GM23338 (cell line): ENCODE measurements at regions not wholly inside any gene's neighbourhood (a gene's known extent, or its start where the extent isn't known, plus 50 kb on each side); places are given as distances from the start of the nearest gene placed in this dataset. TPM values are rescaled to one million over a fixed set of nuclear protein-coding genes. Genes with fewer than 3 reads are reported as not detected.
A peak's percentile ranks its signal among the peaks of the same experiment; 100 is the strongest.

Experiments
- ATAC-seq: fragments of 200-7000 bp; cut with Tn5 transposase; 3 replicates; pipeline ENCODE4 v1.9.1; 2020
- DNase-seq: peaks from one replicate; pipeline ENCODE4 v3.0.0-alpha.2; 2015; ENCODE audit warnings: low spot score
- H2AFZ ChIP-seq: fragments of 200-600 bp; sonication (generic); 2 replicates; pipeline ENCODE4 v1.8.0; 2016; ENCODE audit warnings: antibody characterized with exemption, mild to moderate bottlenecking, moderate library complexity
- H3F3A ChIP-seq: fragments of 200-600 bp; sonication (generic); replicated peaks from 2 replicates; pipeline ENCODE4 v1.8.0; 2017; ENCODE audit warnings: antibody characterized with exemption, mixed run types, low read depth
- H3K27ac ChIP-seq: fragments of 200-600 bp; sonication (generic); 2 replicates; pipeline ENCODE4 v1.6.1; 2016; ENCODE audit warnings: low read depth
- H3K27me3 ChIP-seq: fragments of 200-600 bp; sonication (generic); 2 replicates; pipeline ENCODE4 v1.8.0; 2016; ENCODE audit warnings: mild to moderate bottlenecking, mixed run types, moderate library complexity; ENCODE audit not compliant: insufficient read depth
- H3K36me3 ChIP-seq: fragments of 200-600 bp; sonication (generic); 2 replicates; pipeline ENCODE4 v1.8.0; 2016; ENCODE audit warnings: mild to moderate bottlenecking; ENCODE audit not compliant: insufficient read depth
- H3K4me1 ChIP-seq: fragments of 200-600 bp; sonication (generic); 2 replicates; pipeline ENCODE4 v1.8.0; 2016; ENCODE audit warnings: mild to moderate bottlenecking, moderate library complexity; ENCODE audit not compliant: insufficient read depth
- H3K4me2 ChIP-seq: fragments of 200-600 bp; sonication (generic); 2 replicates; pipeline ENCODE4 v1.7.1; 2017; ENCODE audit warnings: mixed run types
- H3K4me3 ChIP-seq: fragments of 200-600 bp; sonication (generic); 2 replicates; pipeline ENCODE4 v1.6.1; 2016; ENCODE audit warnings: mixed run types
- H3K79me2 ChIP-seq: fragments of 200-600 bp; sonication (generic); replicated peaks from 2 replicates; pipeline ENCODE4 v1.8.0; 2017; ENCODE audit warnings: mild to moderate bottlenecking; ENCODE audit not compliant: insufficient read depth
- H3K9me2 ChIP-seq: fragments of 200-600 bp; sonication (generic); 2 replicates; pipeline ENCODE4 v1.8.0; 2017; ENCODE audit not compliant: insufficient read depth
- H4K20me1 ChIP-seq: fragments of 200-600 bp; sonication (generic); replicated peaks from 2 replicates; pipeline ENCODE4 v1.8.0; 2017; ENCODE audit warnings: mild to moderate bottlenecking; ENCODE audit not compliant: insufficient read depth
- H3K27ac Mint-ChIP-seq: 2 replicates; pipeline ENCODE4 v1.8.0; 2020; ENCODE audit warnings: inconsistent platforms, mild to moderate bottlenecking, moderate library complexity, mixed read lengths
- H3K27me3 Mint-ChIP-seq: 3 replicates; pipeline ENCODE4 v1.8.0; 2022; ENCODE audit warnings: low read depth, mild to moderate bottlenecking, moderate library complexity, mixed read lengths, inconsistent platforms; ENCODE audit not compliant: insufficient read depth, poor library complexity
- H3K36me3 Mint-ChIP-seq: 3 replicates; pipeline ENCODE4 v1.8.0; 2021; ENCODE audit warnings: low read depth, mild to moderate bottlenecking, inconsistent platforms, moderate library complexity, mixed read lengths
- H3K4me1 Mint-ChIP-seq: 3 replicates; pipeline ENCODE4 v1.8.0; 2020; ENCODE audit warnings: mild to moderate bottlenecking, inconsistent platforms, mixed read lengths
- H3K4me3 Mint-ChIP-seq: 3 replicates; pipeline ENCODE4 v1.8.0; 2021; ENCODE audit warnings: moderate library complexity, mild to moderate bottlenecking, inconsistent platforms, mixed read lengths
- H3K9me3 Mint-ChIP-seq: 3 replicates; pipeline ENCODE4 v1.8.0; 2020; ENCODE audit warnings: moderate library complexity, mild to moderate bottlenecking, inconsistent platforms, mixed read lengths
- EZH2 ChIP-seq: fragments of 200-600 bp; sonication (generic); IDR thresholded peaks from one replicate; pipeline ENCODE4 v1.8.0; 2017; ENCODE audit warnings: antibody characterized with exemption, mild to moderate bottlenecking, low read depth; ENCODE audit not compliant: unreplicated experiment
- EZH2phosphoT487 ChIP-seq: fragments of 200-600 bp; sonication (generic); IDR thresholded peaks from one replicate; pipeline ENCODE4 v1.8.1; 2018; ENCODE audit warnings: antibody characterized with exemption; ENCODE audit not compliant: unreplicated experiment
- NANOG ChIP-seq: IDR thresholded peaks from 2 replicates; pipeline ENCODE4 v1.6.1; 2016; ENCODE audit warnings: antibody characterized with exemption, borderline replicate concordance
- STAT1 ChIP-seq: IDR thresholded peaks from one replicate; pipeline ENCODE4 v1.6.1; 2016; ENCODE audit warnings: antibody characterized with exemption; ENCODE audit not compliant: unreplicated experiment
- small RNA-seq: library from RNA; depleted of rRNA; stranded (forward); fragments of <200 nt; gene quantifications from one replicate; pipeline ENCODE3, GENCODE V24; 2014; ENCODE audit warnings: low replicate concordance
- TF ChIP-seq, protein P1 (sequence below): IDR thresholded peaks from 2 replicates; pipeline ENCODE4 v1.6.1; 2016; ENCODE audit warnings: antibody characterized with exemption

DNA sequence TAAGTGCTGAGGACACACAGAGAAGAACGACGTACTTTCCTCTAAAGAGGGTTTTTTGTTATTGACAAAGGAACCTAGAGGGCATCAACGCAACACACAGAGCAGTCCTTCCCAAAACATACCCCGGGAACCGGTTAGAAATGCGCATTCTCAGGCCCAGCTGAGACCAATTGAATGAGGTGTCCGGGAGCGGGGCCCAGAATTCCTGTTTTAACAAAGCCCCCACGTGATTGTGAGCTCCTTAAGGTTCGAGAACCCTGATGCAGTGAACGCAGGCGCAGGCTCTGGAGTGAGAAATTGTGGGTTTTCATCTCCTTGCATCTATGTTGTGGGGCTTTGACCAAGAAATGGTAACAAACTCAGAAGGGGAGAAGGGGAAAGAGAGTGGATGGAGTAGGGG is 51.0 kb upstream of the TBX3 start (continued):
- TF ChIP-seq EZH2phosphoT487 (no peak), NANOG (no peak), STAT1 (no peak)

DNA sequence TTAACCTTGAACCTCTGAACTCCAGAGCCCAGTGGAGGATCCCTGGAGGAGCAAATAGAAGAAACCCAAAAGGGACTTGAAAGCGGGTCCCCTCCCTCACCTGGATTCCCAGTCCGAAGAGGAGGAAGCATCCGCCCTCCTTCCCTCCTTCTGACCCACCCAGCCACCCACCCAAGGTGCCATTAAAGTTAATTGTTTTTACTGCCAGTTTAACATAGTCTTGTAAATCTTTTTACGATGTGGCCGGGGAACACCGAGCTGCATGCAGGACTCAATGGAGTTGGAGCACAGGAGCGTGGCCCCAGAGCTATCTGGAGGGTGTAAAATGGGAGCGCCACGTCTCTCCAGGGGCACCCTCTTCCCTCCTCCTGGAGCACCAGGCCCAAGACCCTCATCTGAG is 49.9 kb upstream of the TBX3 start:
- no peaks in the 10 kb centered on the region for H3K9me2 ChIP-seq
- no peak for TF ChIP-seq EZH2phosphoT487
- TF ChIP-seq, protein P1, sequence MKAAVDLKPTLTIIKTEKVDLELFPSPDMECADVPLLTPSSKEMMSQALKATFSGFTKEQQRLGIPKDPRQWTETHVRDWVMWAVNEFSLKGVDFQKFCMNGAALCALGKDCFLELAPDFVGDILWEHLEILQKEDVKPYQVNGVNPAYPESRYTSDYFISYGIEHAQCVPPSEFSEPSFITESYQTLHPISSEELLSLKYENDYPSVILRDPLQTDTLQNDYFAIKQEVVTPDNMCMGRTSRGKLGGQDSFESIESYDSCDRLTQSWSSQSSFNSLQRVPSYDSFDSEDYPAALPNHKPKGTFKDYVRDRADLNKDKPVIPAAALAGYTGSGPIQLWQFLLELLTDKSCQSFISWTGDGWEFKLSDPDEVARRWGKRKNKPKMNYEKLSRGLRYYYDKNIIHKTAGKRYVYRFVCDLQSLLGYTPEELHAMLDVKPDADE = no peak
- TF ChIP-seq EZH2 = no peak
- H3K4me3 Mint-ChIP-seq = no peak overlapping the region

More for the DNA sequence above, 49.9 kb upstream of the TBX3 start:
- Histone ChIP-seq H3F3A (no peaks in the 10 kb centered on the region), H3K4me3 (no peak overlapping the region), H4K20me1 (no peaks in the 10 kb centered on the region), H3K27me3 (peaks cover 48% of the 10 kb centered on the region), H3K4me2 (no peak overlapping the region), H2AFZ (peak overlapping the region; percentile 59; the same call in 1 of the 2 replicates), H3K36me3 (no peaks in the 10 kb centered on the region), H3K79me2 (no peaks in the 10 kb centered on the region), H3K4me1 (peaks cover 9% of the 10 kb centered on the region), H3K27ac (no peak overlapping the region)
- Mint-ChIP-seq H3K27ac (no peak overlapping the region), H3K4me1 (peaks cover 12% of the 10 kb centered on the region), H3K27me3 (peaks cover 9% of the 10 kb centered on the region), H3K36me3 (peaks cover 11% of the 10 kb centered on the region; the same call in 2 of the 3 replicates), H3K9me3 (peaks cover 18% of the 10 kb centered on the region)
- ATAC-seq = no peak
- no peak for DNase-seq

Small RNA genes in the stretch of these regions (small RNA-seq; reads per million reads assigned to genes)
- gene AC009804.1 = not detected
- gene RF00275 = not detected
- gene RF00443 = not detected
- gene RN7SL865P = not detected
